22Rv1 (cell line): ENCODE measurements at regions not wholly inside any gene's neighbourhood (a gene's known extent, or its start where the extent isn't known, plus 50 kb on each side); places are given as distances from the start of the nearest gene placed in this dataset.

Experiments used
- CTCF ChIP-seq: fragments of 450-650 bp; IDR thresholded peaks from 2 replicates; pipeline ENCODE4 v1.5.1; 2017; ENCODE audit warnings: mild to moderate bottlenecking
- ZFX ChIP-seq: fragments of 450-650 bp; IDR thresholded peaks from 2 replicates; pipeline ENCODE4 v1.6.1; 2017; ENCODE audit warnings: antibody characterized with exemption, borderline replicate concordance

- TF ChIP-seq CTCF (no peak), ZFX (no peak)
These were observed 115.6 kb upstream of the SDK2 start for GRCh38 chr17:73759734-73760438.
